SIG-M5 (cell line): ENCODE measurements at regions not wholly inside any gene's neighbourhood (a gene's known extent, or its start where the extent isn't known, plus 50 kb on each side); places are given as distances from the start of the nearest gene placed in this dataset.
"Not testable (repeated sequence)": the region's sequence is repeated elsewhere in the genome, so short reads cannot be mapped to it uniquely, and the experiment has no call there.

Experiments used
- DNase-seq: peaks from one replicate; lab custom pipeline; 2025; lab: John Stamatoyannopoulos, UW

DNA sequence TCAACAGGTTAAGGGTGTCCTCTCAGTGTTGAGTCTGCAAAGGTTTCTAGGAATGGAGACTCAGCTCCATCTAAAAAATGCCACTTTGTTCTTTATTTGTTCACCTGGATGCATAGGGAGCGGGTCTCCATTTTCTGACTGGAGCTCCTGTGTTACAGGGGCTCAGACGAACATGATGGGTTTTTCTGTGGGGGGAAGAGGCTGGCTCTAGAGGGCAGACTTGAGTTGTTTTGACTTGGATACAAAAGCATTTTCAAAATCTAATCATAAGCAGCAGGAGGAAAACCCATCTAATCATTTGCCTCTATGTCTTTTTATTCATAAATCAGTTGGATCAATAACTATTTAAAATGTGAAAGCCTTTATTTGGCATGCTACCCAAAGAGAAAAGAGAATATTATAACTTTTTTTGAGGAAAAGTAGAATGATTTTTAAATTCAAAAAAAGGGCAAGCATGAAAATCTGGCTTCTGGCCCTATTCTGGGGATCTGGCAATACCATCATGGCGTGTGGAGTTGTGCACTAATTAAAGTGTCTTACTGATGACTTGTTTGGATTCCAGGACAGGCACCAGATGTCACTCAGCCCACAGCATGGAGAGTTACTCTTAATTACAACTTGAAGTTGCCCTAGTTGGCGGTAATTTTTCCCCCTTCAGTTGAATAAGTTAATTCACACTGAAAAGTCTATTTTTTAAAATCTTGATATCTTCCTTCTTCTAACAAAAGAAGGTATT lies 594.9 kb downstream of the REEP3 start:
- DNase-seq: no peak

DNA sequence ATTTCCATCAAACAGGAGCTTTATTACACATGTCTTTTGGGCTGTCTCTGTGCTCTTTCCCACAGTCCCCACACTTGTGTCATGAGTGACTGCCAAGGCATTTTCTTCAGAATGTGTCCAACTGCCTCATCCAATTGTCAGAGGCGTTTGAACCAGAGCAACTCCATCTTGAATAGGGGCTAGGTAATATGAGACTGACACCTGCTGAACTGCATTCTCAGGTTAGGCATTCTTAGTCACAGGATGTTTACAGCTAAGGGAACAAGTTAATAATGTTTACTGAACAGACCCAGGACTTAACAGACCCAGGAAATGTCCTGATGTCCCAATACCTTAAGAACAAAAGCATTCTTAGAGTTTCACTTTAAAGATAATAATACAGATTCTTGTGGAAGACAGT lies 595.5 kb downstream of the REEP3 start:
- no peak for DNase-seq

DNA sequence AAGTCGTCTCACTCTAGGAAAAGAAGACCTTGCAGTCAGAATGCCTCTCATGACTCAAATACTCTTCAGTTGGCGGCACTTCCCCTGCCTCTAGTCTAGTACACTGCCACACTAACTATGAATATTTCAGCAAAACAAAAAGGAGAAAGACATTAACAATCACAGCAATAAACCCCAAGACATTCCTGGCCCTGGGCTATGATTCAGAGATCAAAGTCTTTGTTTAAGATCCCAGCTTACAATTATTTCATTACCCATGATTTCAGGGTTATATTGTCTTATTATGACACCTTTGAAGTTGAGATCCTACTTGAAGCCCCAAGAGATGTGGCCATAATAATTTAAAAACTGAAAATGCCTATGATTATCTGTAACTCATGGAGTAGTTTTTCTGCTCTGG lies 597.5 kb downstream of the REEP3 start:
- no peak for DNase-seq

DNA sequence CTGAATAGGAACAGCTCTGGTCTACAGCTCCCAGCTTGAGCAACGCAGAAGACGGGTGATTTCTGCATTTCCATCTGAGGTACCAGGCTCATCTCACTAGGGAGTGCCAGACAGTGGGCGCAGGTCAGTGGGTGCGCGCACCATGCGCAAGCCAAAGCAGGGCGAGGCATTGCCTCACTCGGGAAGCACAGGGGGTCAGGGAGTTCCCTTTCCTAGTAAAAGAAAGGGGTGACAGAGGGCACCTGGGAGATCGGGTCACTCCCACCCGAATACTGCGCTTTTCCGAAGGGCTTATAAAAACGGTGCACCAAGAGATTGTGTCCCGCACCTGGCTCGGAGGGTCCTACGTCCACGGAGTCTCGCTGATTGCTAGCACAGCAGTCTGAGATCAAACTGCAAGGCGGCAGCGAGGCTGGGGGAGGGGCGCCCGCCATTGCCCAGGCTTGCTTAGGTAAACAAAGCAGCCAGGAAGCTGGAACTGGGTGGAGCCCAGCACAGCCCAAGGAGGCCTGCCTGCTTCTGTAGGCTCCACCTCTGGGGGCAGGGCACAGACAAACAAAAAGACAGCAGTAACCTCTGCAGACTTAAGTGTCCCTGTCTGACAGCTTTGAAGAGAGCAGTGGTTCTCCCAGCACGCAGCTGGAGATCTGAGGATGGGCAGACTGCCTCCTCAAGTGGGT lies 599.2 kb downstream of the REEP3 start:
- not testable (repeated sequence) for DNase-seq

DNA sequence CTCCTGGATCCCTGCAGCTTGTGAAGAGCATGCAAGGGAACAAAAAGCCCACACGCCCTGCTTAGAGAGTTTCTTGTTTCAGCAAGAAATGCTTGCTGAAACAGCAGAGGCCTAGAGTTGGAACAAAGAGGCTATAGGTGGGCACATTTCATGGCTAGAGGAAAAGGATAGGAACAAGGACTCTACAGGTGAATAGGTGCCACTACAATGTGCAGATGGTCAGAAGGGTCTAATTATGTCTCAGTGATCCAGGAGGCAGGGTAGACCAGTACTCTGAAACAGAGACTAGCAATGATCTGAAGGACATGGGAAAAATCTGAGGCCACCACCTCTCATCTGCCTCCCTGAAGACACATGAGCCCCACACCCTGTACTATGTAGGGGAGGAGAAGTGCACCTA lies 609.0 kb downstream of the REEP3 start:
- DNase-seq: no peak

DNA sequence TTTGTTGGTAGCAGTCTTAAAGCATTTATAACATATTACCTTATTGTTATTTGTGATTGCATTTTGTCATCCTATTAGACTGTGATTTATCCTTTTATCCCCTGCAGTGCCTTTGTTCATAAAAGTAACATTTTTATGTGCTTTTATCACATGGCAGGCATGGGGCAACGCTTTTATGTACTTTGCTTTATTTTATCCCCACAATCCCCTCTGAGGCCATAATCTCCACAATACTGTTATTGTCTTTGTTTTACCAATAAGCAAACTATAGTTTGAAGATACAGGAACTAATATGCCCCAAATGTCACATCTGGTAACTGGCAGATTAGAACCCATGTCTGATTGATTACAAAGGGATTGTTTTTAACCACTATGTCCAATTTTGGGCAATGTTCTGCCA lies 613.5 kb downstream of the REEP3 start:
- no peak for DNase-seq

DNA sequence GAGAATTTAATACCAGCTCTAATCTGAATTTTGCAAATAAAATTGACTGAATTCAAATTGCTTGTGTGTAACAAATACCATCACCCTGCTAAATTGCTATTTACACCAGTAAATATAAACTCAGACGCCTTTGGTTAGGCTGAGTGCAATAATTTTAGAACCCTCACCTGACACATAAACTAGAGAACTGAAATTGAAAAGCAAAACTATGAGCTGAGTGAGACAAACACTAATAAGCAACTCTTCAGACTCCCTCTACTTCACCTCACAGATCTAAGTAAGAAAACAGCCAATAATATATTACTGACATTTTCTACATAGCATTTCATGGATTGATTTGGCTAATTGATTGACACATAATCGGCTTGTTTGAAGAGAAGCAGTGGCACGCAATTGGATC lies 621.2 kb downstream of the REEP3 start:
- no peak for DNase-seq

DNA sequence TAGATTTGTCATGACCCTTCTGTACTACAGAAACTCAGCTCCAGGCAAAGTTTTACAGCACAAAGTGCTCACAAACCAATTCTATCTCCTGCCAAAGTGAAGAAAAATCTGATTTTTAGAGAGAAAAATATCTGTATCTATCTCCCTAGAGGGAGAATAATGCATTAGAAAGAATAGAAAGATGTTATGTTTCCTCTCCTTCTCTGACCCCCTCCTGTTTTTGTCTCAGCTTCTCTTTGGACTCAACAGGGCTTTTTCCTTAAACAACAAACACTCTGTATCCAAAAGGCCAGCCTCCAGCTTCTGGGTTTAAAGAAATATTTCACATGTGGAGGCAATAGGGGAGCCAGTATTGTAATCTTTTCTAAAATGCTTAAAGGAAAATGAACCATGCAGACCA lies 627.4 kb downstream of the REEP3 start:
- DNase-seq: no peak

DNA sequence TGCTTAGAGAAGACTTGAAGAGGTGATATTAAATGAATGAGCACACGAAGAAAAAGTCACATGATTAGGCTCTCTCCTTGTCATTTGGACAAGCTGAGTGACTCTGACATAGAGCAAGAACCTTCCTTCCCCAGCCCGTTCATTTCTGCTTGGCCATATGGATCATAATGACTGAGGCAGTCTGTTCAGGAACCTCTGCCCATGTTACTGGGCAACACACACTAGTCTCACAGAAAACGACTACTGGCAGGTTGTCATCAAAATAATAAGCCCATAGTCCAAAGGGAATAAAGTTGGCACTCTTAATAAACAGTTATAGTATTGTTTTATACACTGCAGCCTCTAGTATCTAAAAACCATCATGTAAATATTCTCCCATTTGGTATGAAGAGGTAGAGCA lies 635.0 kb downstream of the REEP3 start:
- no peak for DNase-seq

DNA sequence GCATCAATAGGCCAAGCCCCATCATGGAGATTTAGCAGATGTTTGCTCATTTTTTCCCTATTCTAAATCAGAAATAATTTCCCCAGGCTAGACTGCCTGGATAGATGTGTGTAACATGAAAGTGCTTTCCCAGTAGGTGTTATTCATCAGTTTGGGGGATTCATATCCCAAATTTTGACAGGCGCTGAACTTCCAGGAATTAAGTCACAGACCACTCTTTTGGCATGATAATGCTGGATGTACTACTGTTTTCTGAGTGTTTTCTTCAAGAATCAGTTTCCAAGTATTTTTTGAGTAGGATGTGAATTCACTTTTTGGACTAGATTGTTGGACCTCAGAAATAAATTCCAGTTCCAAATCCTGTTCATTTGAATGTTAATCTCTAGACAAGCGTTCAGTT lies 637.4 kb downstream of the REEP3 start:
- no peak for DNase-seq

DNA sequence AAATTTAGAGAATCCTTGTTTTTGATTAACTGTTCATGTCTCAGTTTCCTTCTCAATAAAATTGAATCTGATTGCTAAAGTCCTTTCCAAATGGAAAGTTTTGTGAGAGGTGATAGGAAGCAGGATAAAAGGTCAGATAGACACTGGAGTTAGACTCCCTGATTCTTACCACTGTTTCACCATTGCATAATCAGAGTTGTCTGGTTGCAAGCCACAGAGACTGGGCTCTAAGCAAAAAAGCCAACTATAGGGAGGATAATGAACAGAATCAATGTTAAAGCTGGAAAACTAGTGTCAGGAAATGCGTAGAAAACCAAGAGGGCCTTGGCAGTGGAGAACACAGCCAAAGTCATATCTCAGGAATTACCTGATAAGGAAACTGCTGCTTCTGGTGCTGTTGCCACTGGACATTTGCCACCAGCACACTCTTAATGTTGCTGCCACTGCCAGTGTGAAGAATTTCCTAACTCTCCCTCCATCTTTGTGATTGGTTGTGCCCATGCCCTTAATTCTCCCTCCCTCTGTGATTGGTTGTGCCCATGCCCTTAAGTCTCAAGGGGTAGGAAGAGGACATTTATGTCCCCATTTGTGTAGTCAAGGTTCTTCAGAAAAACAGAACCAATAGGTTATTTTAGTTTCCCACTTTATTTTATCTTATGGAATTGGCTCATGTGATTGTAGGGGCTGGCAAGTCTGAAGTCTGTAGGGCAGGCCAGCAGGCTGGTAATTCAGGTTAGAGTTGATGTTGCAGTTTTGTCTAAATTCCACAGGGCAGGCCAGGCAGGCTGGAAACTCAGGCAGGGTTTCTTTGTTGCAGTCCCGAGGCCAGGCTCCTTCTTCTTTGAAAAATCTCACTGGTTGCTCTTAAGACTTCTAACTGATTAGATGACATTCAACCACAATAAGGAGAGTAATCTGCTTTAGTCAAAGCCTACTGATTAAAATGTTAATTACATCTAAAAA lies 639.0 kb downstream of the REEP3 start:
- DNase-seq: no peak

DNA sequence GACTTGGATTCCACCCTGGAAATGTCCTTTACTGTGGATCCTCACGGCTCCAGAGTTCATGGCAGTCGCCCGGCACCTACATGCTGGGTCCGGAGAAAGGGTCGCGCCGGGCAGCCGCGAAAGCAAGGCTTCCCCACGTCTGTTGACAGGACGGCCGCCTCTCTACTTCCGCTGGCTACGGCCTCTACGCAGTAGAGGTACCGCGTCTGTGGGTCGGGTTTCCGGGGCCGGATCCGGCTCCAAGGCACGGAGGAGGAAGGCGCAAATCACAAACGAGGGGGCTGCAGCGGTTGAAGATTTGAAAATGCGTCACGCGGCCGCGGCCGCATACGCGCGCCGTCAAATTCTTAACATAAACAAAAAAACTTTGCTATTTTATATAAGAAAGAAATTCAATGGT lies 649.6 kb downstream of the REEP3 start:
- DNase-seq: no peak

DNA sequence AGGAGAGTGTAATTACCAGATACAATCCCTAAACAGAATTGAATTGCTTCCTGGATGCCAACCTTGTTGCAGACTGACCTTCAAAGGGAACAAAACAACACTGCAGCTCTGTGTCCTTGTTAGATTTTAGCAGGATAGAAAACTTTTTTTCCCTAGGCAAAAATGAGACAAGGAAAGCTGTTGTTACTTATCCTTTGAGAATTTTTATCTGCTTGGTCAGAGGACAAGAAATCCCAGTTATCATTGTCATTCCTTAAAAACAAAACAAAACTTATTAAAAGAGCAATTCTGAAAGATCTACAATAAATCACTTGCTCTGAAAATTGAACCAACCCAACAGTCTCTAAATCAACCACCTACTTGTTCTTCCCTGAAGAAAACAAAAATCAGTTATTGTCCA lies 652.6 kb downstream of the REEP3 start:
- no peak for DNase-seq

DNA sequence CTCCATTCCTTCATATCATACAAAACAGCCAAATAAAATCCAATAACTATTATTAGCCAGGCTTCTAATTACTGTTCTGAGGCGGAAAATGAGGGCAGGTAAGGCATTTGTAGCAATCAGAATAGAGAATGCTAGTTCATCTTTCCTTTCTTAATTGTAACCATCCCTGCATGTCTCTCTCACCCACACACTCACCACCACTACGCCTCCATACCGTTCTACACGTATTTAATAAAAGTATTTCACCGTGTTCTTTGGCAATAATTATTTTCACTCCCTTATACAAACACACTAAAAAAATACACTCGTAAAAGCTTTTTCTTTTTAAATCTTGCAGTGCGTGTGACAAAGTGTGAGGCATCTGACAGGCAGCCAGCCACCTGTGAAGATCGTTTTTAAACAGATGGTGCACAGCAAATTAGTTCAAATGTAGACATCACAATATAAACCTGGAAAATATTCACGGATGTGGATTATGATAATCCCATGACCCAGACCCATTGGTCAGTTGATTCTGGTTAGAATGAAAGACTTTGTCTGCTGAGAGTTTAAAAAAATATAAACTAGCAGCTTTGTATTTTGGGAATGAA lies 653.6 kb downstream of the REEP3 start:
- no peak for DNase-seq

DNA sequence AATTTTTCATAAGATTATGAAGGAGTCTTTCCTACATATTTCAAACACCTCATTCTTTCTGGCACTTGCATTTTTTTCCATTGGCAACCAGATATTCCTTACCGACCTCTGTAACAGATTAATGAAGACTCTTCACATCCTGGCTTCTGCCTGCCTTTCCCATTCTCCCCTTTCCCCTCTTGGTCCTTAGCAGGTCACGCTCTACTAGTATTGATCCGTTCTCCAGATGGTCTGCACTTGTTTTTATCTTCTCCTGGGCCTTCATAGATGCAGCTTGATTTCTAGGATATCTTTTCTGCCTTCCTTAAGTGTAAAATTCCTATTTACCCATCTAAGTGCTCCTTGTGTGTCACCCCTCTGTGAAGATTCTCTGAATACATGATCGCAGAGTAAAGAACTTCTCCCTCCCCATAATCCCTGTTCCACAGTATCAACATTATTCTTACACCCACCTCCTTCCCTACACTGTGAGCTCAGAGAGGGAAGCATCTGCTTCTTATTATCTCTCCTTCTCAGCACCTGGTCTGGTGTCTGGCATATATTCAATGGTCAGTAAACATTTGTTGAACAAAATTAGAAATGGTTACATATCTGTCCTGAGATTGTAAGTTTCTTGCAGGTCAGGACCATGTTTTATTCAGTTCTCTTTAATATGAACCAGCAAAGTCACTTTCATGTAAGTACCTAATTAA lies 654.2 kb downstream of the REEP3 start:
- DNase-seq: no peak

DNA sequence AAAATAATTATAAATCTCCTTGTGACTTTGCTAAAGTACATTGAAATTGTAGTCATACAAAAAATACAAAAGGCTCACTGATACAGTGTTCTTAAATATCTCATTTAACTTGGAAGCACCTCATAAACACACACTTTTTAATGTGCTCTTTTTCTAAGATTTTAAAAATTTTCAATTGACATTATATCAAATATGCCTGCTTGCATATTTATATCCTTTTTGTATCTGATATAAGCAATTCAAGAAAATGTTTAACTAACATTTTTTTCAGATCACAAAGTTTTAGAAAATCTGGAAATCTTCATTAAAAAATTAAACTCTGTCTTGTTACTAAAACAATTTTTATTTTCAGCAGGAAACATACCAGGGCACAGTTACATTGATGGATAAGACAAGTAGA lies 661.5 kb downstream of the REEP3 start:
- no peak for DNase-seq

DNA sequence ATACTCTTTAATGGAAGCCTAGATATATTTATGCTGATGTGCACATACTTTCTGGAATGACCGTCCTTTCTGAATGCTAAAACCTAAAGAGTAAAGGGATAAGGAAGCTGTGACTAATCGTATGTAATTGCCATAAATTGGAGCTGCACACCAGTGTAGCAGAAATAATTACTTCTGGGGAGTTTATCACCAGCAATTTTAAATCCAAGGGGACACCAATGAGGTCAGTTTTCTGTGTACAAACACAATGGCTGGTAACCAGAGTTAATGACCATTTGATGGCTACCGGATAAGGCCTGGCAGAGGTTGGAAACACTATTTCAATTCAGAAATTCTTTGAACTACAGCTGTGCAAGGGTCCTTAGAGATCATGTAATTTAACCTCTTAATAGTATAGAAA lies 670.1 kb downstream of the REEP3 start:
- DNase-seq: no peak

DNA sequence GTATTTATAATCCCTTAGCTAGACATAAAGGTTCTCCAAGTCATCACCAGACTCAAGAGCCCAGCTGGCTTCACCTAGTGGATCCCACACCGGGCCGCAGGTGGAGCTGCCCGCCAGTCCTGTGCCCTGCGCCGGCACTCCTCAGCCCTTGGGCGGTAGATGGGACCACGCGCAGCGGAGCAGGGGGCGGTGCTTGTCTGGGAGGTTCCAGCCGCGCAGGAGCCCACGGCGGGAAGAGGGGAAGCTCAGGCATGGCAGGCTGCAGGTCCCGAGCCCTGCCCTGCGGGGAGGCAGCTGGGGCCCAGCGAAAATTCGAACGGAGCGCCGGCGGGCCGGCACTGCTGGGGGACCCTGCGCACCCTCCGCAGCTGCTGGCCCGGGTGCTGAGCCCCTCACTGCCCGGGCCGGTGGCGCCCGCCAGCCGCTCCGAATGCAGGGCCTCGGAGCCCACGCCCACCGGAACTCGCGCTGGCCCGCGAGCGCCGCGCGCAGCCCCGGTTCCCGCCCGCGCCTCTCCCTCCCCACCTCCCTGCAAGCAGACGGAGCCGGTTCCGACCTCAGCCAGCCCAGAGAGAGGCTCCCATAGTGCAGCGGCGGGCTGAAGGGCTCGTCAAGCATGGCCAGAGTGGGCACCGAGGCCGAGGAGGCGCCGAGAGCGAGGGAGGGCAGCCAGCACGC lies 675.6 kb downstream of the REEP3 start:
- DNase-seq: no peak

DNA sequence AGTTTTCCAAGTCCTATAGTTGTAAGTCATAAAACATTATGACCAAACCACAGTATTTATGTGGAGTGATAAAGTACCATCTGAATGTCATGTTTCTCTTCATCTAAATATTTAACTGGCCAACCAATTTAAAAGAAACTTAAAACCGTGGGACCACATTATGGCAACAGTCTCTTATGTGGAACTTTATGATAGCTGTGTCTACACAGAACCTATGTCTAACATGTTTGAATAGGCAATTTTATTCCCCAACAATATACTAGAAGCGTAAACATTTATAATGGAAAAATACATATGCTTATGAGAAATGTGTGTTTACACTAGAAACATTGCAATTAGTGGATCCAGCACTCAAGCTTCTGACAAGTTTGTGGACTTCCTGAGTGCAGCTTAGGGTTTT lies 680.7 kb downstream of the REEP3 start:
- DNase-seq: no peak

DNA sequence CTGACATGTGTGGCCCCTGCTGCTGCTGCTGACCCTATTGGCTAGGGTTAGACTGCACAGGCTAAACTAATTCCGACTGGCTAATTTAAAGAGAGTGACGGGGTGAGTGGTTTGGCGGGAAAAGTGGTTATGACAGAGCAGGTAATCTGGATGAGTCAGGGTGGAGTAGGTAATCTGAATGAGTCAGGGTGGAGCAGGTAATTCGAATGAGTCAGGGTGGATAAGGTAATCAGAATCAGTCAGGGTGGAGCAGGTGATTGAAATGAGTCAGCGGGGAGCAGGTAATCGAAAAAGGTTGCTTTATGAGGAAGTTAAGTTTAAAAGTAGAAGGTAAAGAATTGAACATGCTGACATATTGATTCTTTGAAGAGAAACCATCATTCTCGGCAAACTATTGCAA lies 683.3 kb downstream of the REEP3 start:
- not testable (repeated sequence) for DNase-seq

DNA sequence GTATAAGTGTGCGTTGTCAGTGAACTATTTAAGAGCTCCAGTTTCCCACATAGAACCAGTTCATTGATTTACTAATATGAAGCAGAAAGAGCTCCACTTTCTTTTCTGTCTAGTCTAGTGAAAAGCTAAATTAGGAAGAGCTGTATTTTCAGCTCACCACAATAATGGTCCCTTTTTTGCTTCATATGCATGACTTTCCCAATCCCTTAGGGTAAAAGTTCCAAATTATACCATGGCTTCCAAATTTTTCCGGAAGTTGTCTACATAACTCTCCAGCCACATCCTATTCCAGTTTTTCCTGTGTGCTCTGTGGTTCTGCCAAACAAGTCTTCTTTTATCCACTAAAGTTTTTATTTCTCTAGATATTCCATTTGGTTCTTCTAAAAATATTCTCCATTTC lies 685.2 kb downstream of the REEP3 start:
- no peak for DNase-seq
